Common myeloid progenitor, CD34-positive (primary cell): ENCODE measurements at regions not wholly inside any gene's neighbourhood (a gene's known extent, or its start where the extent isn't known, plus 50 kb on each side); places are given as distances from the start of the nearest gene placed in this dataset.

Experiments used
- CTCF ChIA-PET: fragments of 350-600 bp; sonication (Branson Sonifier 250); formaldehyde crosslinking; loops from one replicate; lab custom pipeline; 2021; ENCODE audit warnings: antibody characterized with exemption; lab: Charles Lee
- POLR2A ChIA-PET: fragments of 350-600 bp; sonication (Branson Sonifier 250); formaldehyde crosslinking; loops from one replicate; lab custom pipeline; 2021; ENCODE audit warnings: antibody characterized with exemption; lab: Charles Lee
- DNase-seq, 3 donors: peaks; one replicate each; pipeline versions ENCODE4 v3.0.0 to v3.0.0-alpha.2; 2013
- H3K27ac ChIP-seq, 2 experiments: 1 replicate in 1 of 2; 2 replicates in 1 of 2; pipeline ENCODE4 v1.7.0; 2013; ENCODE audit warnings: inconsistent platforms in 2 of 2, low read length in 2 of 2, mild to moderate bottlenecking in 2 of 2, low read depth in 1 of 2, moderate library complexity in 1 of 2; ENCODE audit not compliant: severe bottlenecking in 2 of 2, insufficient read depth in 1 of 2, poor library complexity in 1 of 2
- H3K27me3 ChIP-seq, 5 experiments: replicated peaks in 2 of 5; 1 replicate in 3 of 5; 2 replicates in 2 of 5; pipeline versions ENCODE4 v1.6.1 to v1.7.0; 2013; ENCODE audit warnings: low read length in 4 of 5, mild to moderate bottlenecking in 2 of 5, moderate library complexity in 2 of 5, inconsistent platforms in 1 of 5; ENCODE audit not compliant: insufficient read depth in 5 of 5, control insufficient read depth in 4 of 5
- H3K36me3 ChIP-seq, 4 experiments: 1 replicate in 2 of 4; 2 replicates in 2 of 4; pipeline versions ENCODE4 v1.6.1 to v1.7.0; 2013; ENCODE audit warnings: low read length in 3 of 4, control low read depth in 1 of 4, mild to moderate bottlenecking in 1 of 4; ENCODE audit not compliant: control insufficient read depth in 4 of 4, insufficient read depth in 4 of 4
- H3K4me1 ChIP-seq, 4 experiments: 1 replicate in 3 of 4; 2 replicates in 1 of 4; pipeline versions ENCODE4 v1.6.1 to v1.7.1; 2013; ENCODE audit warnings: low read length in 3 of 4, mild to moderate bottlenecking in 3 of 4, control low read depth in 1 of 4, inconsistent platforms in 1 of 4, moderate library complexity in 1 of 4; ENCODE audit not compliant: control insufficient read depth in 4 of 4, insufficient read depth in 4 of 4; ENCODE audit errors: control extremely low read depth in 1 of 4
- H3K4me3 ChIP-seq, 7 experiments: 1 replicate in 4 of 7; 2 replicates in 3 of 7; pipeline versions ENCODE4 v1.5.1 to v1.7.0; 2013; ENCODE audit warnings: mild to moderate bottlenecking in 7 of 7, low read length in 6 of 7, moderate library complexity in 6 of 7, inconsistent platforms in 2 of 7, low read depth in 2 of 7, control low read depth in 1 of 7; ENCODE audit not compliant: insufficient read depth in 4 of 7, control insufficient read depth in 1 of 7; ENCODE audit errors: extremely low read depth in 1 of 7
- H3K9me3 ChIP-seq, 5 experiments: 1 replicate in 4 of 5; 2 replicates in 1 of 5; pipeline versions ENCODE4 v1.6.1 to v1.7.1; 2013; ENCODE audit warnings: low read length in 4 of 5, mild to moderate bottlenecking in 2 of 5, inconsistent platforms in 1 of 5, low read depth in 1 of 5, moderate library complexity in 1 of 5; ENCODE audit not compliant: control insufficient read depth in 4 of 5, insufficient read depth in 2 of 5; ENCODE audit errors: control extremely low read depth in 1 of 5
- WGBS: methylation state at CpG from one replicate; pipeline ENCODE4 v1.1.5; 2013; ENCODE audit not compliant: insufficient coverage; 5-methylcytosine and 5-hydroxymethylcytosine counted together

DNA sequence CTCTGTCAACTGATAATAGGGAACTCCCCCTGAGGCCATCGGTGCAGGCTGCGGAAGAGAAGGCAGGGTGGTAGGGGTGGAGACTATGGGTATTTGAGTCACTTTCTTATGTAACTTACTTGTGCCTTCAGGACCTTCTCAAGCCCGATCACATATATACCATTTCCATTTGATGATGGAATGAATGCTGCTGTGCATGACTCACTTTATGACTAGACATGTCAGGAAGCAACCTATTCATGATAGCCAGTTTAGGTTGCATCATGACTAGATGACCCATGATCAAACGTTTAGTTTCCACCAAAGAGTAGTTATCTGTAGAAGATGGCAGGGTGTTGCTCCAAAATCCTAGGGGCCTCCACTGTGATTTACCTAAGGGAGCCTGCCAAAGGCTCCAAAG is 435.5 kb downstream of the DTHD1 start:
- no peak for DNase-seq
- no peaks in the 10 kb centered on the region for H3K36me3 ChIP-seq
- H3K4me1 ChIP-seq: no peaks in the 10 kb centered on the region
- CTCF ChIA-PET: no interaction called here
- no peaks in the 10 kb centered on the region for H3K9me3 ChIP-seq
- POLR2A ChIA-PET: no interaction called here
- no peak overlapping the region for H3K27ac ChIP-seq
- no peaks in the 10 kb centered on the region for H3K27me3 ChIP-seq
- WGBS: 100% methylated on average over 2 of the region's 4 CpGs
- H3K4me3 ChIP-seq: no peak overlapping the region

DNA sequence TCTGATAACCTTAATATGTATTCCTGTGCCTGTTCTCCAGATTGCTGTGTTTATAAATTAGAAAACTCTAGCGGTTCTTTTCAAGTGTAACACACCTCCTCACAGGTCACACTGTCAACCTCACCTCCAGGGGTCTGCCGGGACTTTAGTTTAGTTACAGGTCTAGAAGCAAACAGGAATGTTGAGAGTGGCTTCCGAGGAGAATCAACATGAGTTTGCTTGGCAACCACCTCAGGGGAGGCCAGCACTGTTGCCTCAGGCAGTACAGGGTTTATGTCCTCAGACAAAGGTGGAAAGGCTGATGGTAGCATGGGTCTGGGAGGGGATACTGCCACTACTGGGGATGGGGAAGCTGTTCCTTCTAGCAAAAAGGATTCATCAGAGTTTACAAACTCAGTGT is 438.0 kb downstream of the DTHD1 start:
- 86% methylated on average over 2 of the region's 3 CpGs for WGBS
- H3K4me1 ChIP-seq: no peaks in the 10 kb centered on the region
- no peaks in the 10 kb centered on the region for H3K9me3 ChIP-seq
- no peak for DNase-seq
- no peaks in the 10 kb centered on the region for H3K36me3 ChIP-seq
- ChIA-PET POLR2A (no interaction called here), CTCF (interaction anchor here (1.2 kb wide), 1 partner anchor 36 kb away, joined by 3 read pairs; no protein-coding TSS in a partner anchor)
- no peak overlapping the region for H3K4me3 ChIP-seq
- H3K27ac ChIP-seq: no peak overlapping the region
- no peaks in the 10 kb centered on the region for H3K27me3 ChIP-seq

DNA sequence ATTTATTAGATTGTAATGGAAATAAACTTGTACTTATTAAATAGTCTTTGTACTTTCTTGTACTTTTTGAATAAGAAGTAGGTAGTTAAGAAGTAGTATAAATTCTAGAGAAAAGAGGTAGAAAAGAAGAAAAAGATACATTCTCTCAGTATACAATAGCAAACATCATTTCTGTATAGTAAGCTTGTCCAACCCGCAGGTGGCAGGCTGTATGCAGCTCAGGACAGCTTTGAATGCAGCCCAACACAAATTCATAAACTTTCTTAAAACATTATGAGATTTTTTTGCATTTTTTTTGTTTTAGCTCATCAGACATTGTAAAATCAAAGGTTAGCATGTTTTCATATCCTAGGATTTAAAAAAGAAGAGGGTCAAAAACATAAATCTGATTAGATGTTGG is 441.6 kb downstream of the DTHD1 start:
- H3K9me3 ChIP-seq: no peaks in the 10 kb centered on the region
- ChIA-PET CTCF (no interaction called here), POLR2A (no interaction called here)
- H3K4me3 ChIP-seq: no peak overlapping the region
- no peak for DNase-seq
- H3K27me3 ChIP-seq: no peaks in the 10 kb centered on the region
- no peaks in the 10 kb centered on the region for H3K36me3 ChIP-seq
- H3K27ac ChIP-seq: no peak overlapping the region
- no CpG with 5 or more reads among the region's 1 CpG for WGBS
- H3K4me1 ChIP-seq: no peaks in the 10 kb centered on the region

DNA sequence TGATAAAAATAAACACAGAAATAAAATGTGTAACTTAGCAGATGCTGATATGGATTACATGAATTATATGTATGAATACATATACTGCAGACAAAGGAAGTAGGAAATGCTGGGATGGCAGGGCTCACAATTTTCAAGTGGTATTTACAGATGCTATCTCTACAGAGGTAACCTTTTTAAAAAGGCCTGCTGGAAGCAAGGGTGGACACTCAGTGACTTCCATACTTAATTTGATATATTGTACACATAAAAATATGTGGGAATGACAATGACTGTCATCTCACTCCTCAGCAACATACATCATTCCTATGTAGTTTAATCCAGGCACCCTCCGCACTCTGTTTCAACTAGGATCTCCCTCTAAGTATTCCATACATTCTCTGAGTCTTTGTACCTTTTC is 452.9 kb downstream of the DTHD1 start:
- Histone ChIP-seq H3K9me3 (peaks cover 0 to 2% (median 0%) of the 10 kb centered on the region in 5 experiments), H3K27me3 (no peaks in the 10 kb centered on the region), H3K4me3 (no peak overlapping the region), H3K4me1 (no peaks in the 10 kb centered on the region), H3K36me3 (no peaks in the 10 kb centered on the region), H3K27ac (no peak overlapping the region)
- WGBS: 100% methylated on average over 1 of the region's 1 CpG
- ChIA-PET POLR2A (no interaction called here), CTCF (no interaction called here)
- DNase-seq: no peak

DNA sequence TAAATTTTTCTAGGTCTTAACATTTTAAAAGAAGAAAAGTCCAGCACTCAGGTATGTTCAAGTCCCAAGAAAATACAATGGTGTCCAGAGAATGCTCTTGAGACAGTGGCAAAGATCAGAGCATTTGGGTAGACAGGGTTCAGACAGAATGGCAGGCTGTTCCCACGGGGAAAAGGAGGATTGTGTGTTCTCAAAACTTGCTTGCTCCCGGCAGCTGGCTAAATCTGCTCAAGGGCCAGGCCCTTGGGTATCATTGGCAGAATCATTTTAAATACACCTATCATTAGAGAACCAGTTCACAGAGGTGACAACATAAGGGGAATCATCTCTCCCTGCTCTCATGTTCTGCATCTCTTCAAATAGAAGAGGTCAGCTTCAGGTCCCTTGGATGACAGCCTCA is 456.3 kb downstream of the DTHD1 start:
- no peak for DNase-seq
- Histone ChIP-seq H3K9me3 (no peaks in the 10 kb centered on the region), H3K27me3 (no peaks in the 10 kb centered on the region), H3K27ac (no peak overlapping the region), H3K4me3 (no peak overlapping the region), H3K36me3 (no peaks in the 10 kb centered on the region), H3K4me1 (no peaks in the 10 kb centered on the region)
- 88% methylated on average over 1 of the region's 2 CpGs for WGBS
- CTCF ChIA-PET: no interaction called here
- POLR2A ChIA-PET: no interaction called here

DNA sequence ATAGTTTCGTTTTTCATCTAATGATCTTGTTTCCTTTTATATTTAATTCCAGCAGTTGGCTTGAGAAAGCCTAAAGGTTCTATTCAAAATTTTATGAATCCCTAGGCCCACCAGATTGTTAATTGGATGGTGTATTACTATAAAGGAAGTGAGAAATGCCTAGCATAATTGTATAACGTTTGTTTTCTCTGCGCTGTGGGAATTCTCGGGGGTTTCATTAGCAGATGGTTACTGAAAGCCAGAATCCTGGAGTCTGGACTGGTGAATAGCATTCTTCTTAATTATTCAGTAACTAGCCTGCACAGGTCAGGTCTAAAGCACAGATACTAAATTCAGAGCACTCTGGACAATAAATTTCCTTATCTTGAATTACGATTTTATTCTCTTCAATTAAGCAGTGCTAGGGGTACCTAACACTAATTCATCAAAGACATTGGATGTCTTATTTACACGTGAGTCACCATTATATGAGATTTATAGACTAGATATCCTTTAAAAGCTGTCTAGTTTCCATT is 459.4 kb downstream of the DTHD1 start:
- POLR2A ChIA-PET: no interaction called here
- H3K36me3 ChIP-seq: no peaks in the 10 kb centered on the region
- no peaks in the 10 kb centered on the region for H3K9me3 ChIP-seq
- no peaks in the 10 kb centered on the region for H3K4me1 ChIP-seq
- CTCF ChIA-PET: no interaction called here
- no peak overlapping the region for H3K27ac ChIP-seq
- no peaks in the 10 kb centered on the region for H3K27me3 ChIP-seq
- H3K4me3 ChIP-seq: no peak overlapping the region
- WGBS: 85% methylated on average over 4 of the region's 6 CpGs
- DNase-seq: no peak

DNA sequence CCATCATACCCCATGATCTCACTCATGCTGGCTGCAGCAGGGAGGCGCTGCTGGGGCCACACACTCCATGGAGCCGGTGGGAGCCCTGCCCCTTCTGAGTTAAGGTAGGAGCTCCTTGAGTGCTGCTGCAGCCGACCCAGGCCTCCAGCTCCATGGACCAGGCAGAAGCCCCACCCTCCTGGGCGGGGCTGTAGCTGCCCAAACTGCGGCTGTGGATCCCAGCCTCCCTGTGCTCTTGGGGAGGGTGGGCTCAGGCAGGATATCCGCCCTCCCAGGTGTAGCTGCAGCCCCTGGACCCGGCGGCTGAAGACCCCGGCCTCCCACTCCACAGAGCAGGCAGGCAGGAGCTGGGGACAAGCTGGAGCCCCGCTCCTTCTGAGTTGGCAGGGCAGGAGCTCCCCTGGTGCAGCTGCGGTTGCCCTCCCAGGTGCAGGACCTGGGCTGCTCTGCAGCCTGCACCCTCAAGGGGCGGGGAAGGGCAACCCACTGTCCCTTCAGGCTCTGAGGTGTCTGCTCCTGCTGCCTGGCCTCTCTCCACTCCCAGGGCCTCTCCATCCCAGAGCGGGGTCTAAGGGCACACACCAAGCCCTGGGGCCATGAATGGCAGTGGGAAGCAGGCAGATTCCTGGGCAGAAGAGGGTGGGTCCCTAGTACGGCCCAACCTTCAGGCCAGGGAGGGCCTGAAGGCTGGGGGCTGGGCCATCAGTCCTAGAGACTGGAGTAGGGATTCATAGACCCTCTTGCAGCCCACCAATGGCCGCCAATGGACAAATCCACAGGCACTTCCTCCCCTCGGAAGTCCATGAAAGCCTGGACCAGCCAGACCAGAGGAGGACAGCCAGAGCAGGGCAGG is 466.1 kb downstream of the DTHD1 start:
- 86% methylated on average over 14 of the region's 16 CpGs for WGBS
- no peaks in the 10 kb centered on the region for H3K4me1 ChIP-seq
- no peak for DNase-seq
- no peak overlapping the region for H3K4me3 ChIP-seq
- H3K9me3 ChIP-seq: no peaks in the 10 kb centered on the region
- H3K36me3 ChIP-seq: no peaks in the 10 kb centered on the region
- no peaks in the 10 kb centered on the region for H3K27me3 ChIP-seq
- H3K27ac ChIP-seq: no peak overlapping the region
- CTCF ChIA-PET: no interaction called here
- POLR2A ChIA-PET: interaction anchor here (0.6 kb wide), 1 partner anchor 8 kb away, joined by 3 read pairs; no protein-coding TSS in a partner anchor
